ENCODE measurements at regions not wholly inside any gene's neighbourhood (a gene's known extent, or its start where the extent isn't known, plus 50 kb on each side); places are given as distances from the start of the nearest gene placed in this dataset.
"Not testable (repeated sequence)": the region's sequence is repeated elsewhere in the genome, so short reads cannot be mapped to it uniquely, and the experiment has no call there.

DNA sequence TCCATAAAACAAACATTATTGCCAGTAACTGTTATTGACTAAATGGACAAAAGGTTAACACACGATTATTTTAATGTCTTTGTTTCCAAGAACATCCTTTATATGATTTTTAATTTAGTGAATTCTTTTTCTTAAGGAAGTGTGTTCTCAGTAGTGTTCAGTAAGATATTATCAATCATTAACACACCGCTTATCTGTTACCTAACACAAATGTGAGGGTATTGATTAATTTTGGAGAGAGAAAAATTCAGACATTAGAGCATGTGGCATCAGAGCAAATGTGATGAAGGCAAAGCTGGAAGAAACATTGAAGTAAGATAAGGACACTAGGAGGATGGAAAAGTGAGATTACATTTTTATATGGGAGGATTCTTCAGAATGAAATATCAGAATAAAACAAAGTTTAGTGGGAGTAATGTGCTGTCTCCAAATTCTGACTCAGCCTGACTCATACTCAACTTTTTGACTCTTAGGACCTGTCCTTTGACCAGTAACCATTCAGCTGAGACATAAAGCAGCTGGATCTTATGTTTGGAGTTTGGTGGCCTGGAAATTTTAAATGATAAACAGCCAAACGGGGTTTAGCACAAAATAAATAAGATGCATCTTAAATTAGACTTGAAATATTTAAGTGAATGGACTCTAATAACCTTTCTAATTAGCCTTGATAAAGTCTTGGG lies 348.6 kb downstream of the CD109 start:
- peak; percentile 36 for DNase-seq (ENCODE audit: low read depth)

DNA sequence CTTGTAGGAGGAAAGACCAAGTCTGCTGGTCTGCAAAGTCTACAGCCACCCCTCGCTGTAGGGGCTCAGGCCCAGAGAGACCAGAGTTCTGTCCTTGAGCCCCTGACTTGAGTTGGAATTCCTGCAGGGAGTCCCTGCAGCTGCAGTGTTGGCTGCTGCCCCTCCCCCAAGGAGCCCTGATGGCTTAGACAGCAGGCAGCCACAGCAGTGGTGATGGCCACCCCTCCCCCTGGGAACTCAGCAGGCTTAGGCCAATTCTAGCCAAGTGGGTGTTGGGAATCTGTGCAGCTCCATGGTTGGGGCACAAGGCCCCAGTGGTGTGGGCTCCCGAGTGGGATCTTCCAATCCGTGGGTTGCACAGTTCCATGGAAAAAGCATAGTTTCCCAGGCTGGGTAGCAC lies 345.4 kb downstream of the CD109 start:
- DNase-seq (ENCODE audit: low read depth), result no peak

GRCh38 chr6:74018825-74019224 lies 322.8 kb downstream of the CD109 start:
- DNase-seq (ENCODE audit: low read depth), result peak; percentile 11

DNA sequence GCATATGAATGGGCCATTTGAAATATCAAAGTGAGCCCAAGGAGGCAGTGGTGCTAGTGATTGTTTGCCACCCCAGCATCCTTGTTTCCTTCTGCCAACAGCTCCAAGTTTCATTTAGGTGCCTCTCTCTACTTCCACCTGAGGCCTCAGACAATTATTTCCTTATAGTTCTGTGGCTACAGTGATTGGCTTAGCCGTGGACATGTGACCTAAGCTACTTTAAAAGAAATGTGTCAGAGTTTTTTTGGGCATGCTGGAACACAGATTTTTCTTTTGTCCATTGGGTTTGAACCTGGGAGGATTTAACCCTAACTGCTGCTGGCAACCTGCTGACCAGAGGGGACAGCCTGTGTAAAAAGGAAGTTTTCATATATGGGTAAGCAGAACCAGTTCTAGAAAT lies 319.4 kb downstream of the CD109 start:
- DNase-seq (ENCODE audit: low read depth), result no peak

- peak; percentile 46 for DNase-seq (ENCODE audit: low read depth)
Measured at GRCh38 chr6:74000666-74001490, 304.9 kb downstream of the CD109 start.

DNA sequence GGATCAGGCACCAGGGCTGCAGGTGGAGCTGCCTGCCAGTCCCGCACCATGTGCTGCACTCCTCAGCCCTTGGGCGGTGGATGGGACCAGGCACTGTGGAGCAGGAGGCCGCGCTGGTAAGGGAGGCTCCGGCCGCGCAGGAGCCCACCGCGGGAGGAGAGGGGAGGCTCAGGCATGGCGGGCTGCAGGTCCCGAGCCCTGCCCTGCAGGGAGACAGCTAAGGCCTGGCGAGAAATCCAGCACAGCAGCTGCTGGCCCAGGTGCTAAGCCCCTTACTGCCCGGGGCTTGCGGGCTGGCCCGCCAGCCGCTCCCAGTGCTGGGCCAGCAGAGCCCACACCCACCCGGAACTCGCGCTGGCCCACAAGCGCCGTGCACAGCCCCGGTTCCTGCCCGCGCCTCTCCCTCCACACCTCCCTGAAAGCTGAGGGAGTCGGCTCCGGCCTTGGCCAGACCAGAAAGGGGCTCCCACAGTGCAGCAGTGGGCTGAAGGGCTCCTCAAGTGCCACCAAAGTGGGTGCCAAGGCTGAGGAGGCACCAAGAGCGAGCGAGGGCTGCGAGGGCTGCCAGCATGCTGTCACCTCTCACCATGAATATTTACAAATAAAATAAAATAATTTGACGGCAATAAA lies 294.7 kb downstream of the CD109 start:
- not testable (repeated sequence) for DNase-seq (ENCODE audit: low read depth)

- DNase-seq (ENCODE audit: low read depth), result no peak
Measured at GRCh38 chr6:73989428-73989827, 293.4 kb downstream of the CD109 start.

DNA sequence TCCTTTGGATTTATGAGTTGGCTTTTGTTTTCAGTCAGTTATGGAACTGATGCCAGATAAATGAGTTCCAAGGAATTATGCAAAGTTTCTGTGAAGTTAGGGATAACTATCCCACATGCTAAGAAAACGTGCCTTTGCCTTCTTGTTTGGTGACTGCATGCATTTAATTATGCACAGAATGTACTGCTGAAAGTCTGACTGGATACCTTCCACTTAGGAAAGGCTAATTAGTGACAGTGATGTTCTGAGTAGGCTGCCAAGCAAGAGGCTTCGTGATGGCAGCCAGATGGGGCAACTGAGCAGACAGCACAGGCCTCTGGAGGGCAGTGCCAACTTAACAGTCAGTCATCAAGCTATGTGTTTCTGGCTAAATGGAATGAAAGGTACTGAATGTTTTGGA lies 289.9 kb downstream of the CD109 start:
- DNase-seq (ENCODE audit: low read depth), result peak; percentile 92

DNA sequence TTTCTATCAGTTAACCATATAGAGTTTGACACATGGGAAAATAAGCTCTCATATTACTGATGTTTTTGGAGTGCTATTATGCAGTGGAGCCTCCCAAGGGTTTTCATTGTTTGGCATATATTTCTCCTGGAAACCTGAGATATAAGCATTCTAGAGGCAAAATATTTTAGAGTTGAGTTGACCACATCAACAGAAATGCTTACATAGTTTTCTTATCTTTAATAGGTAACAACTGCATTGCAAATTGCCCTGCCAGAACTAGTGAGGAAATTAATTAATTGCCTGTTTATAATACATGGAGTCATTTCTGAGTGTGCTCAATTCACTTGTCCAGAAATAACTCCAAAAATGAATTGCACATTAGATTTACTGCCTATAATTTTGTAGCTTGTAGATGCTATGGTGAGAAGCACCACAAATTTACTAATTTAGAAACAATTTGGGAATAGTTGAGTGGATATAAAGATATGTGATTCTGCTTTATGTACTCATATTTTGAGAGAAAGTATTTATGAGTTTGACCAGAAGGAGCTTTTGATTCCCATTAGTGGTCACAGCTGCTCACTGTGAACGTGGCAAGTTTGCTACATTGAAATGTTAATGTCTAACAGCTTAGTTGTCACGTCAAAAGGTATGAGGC lies 288.7 kb downstream of the CD109 start:
- peak; percentile 56 for DNase-seq (ENCODE audit: low read depth)

DNA sequence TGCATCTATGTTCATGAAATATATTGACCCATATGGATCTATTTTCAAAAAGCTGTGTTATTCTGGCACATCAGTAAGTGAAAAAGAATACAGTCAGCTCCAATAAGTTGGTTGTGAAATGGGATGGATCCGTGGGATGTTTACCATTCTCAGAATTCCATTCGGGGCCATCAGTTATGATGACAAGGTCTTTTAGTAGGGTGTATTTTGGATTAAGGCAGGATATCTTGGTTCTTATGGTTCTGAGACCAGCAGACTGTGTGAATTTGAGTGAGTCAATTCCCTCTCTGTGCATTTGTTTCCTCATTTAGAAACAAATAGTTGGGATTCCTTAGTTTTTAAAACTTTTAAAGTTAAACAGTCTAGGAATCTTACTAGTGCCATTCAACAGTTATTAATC lies 287.4 kb downstream of the CD109 start:
- peak; percentile 91 for DNase-seq (ENCODE audit: low read depth)

DNA sequence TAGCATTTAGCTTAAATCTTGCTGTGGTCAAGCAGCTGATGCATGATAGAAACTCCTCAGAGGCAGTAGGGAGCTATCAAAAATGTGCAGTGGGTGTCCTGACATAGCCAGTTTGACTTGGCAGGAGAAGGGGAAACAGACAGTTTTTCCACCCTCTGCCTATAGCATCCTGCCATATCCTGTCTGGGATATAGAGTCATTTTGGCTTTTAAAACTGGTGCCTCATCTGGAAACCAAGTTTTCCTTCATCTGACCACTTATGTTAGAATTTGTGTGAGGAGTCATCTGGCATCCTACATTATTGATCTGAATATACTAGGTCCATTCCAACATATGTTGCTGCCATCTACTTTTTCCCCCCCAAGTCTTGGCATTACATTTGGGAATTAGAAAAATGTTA lies 284.1 kb downstream of the CD109 start:
- peak; percentile 13 for DNase-seq (ENCODE audit: low read depth)

DNA sequence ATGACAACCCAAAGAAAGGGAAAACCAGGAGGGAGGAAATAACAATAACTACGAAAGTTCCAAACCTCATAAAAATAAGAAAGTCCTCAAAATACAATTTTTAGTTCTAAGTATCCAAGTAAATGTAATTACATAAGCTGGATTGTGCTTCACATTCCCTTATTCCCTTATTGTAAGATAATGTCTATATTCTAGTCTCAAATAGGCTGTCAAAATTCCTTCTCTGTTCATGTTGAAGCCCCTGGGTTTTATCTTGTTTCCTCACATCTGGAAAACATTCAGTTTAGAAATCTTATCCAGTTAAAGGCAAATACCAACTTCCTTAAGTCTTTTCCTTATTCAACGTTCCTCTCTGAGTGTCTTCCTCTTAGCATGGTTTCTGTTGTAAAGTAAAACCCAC lies 282.3 kb downstream of the CD109 start:
- DNase-seq (ENCODE audit: low read depth), result no peak

DNA sequence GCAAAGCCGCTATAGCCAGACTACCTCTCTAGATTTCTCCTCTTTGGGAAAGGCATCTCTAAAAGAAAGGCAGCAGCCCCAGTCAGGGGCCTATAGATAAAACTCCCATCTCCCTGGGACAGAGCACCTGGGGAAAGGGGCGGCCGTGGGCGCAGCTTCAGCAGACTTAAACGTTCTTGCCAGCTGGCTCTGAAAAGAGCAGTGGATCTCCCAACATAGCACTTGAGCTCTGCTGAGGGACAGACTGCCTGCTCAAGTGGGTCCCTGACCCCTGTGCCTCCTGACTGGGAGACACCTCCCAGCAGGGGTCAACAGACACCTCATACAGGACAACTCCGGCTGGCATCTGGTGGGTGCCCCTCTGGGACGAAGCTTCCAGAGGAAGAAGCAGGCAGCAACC lies 276.5 kb downstream of the CD109 start:
- not testable (repeated sequence) for DNase-seq (ENCODE audit: low read depth)

DNA sequence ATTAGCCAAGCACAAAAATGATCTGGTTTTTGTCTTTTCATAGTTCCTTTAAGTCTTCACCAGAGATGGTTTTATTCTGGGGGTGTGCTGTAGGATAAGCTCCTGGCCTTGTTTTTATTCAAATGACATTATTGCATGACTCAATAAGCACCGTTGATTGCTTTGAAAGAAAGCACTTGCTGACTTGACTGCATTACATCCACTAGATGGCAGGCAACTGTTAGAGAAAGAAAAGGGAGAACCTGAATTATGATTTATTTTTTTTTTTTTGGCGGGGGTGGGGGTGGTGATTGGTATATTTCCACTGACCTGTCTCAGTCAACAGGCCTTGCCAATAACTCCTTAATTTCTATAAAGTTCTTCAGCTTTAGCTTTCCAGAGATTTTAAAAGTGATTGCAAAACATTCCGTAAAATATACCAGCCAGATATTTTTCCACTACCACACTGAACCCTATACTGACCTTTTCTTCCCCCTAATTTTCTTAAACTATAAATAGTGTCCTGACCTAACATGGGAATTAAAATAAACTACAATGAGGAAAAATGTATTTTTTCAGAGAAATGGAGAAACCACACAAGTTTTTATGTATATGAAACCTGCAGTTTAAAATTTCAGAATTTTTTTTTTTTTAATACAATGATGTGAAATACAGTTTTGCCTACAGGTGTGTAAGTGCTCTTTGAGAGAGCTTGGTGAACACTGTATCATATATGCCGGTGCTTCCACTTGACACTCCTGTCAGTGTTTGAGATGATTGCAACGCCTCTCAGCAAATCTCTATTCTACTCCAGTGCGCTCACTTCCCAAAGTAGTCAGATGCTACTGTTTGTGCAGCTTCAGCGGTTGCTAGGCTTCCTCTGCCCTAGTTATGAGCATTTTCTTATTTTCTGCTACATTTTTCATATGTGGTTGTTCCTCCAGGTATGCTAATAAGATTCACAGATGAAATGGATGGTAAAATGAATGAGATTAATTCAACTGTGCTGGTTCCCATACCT lies 274.3 kb downstream of the CD109 start:
- peak; percentile 76 for DNase-seq (ENCODE audit: low read depth)

DNA sequence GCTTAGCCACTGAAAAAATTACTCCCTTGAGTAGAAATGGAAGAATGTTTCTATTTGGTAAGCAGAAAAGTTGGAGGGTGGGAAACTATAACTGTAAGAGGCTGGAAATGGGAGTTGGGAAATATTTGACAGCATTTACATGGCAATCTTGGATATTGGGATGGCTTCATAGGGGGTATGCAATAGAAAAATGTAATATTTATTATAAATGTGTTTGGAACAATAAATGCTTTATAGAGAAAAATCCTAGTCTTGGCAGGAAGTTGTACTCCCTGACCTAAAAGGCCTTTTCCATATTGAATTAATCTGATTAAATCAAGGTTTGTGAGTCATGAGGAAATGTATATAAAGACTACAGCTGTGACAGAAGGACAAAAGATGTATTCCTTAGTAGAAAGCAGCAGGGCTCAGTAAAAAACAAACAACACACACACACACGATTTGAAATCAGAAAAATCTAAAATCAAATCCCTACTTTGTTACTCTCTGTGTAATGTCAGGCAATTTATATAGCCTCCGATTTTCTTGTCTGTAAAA lies 272.3 kb downstream of the CD109 start:
- peak; percentile 10 for DNase-seq (ENCODE audit: low read depth)

DNA sequence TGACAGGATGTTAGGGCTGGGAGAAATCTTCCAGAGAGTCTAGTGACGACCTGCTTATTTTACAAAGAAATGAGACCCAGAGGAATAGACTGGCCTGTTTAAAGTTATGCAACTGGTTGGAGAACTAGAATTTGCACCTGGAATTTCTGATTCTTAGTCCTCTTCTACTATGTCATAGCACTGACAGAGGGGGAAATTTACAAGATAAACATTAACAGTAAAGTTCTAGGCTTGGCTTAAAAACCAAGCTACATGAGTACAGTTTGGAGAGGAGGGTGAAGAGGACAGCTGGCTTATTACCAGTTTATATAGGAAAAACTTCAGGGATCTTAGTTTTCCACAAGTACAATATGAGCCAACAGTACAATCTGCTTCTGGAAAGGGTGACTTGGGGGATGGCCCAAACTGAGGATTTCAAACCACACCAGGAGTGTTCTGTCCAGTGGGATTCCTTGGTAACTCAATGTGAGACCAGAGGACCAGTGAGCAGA lies 269.6 kb downstream of the CD109 start:
- no peak for DNase-seq (ENCODE audit: low read depth)

DNA sequence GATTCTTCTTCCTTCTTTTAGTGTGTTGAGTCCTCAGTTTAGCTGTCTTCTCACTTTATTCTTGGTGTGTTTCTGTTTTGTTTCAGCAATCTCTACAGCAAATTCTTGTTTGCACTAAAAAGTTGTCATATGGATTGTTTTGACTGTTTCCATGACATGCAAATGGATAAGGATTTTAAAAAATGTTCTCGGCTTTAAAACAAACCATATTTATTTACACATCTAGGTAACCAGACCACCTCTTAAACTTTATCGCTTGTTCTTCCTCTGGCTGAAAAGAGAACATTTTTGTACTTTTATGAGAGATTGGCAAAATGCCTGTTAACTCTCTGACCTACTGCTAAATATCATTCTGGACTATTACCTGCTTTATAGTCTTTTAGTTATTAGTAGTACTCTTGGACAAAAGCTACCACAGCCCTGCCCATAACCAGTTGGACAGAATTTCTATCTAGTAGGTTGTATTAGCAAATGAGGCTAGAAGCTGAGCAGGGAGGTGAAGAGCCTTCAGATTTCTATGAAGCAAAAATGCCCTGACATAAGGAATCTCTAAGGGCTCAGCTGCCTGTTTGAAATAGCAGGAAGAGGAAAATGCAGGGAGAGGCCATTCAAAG lies 268.3 kb downstream of the CD109 start:
- no peak for DNase-seq (ENCODE audit: low read depth)

DNA sequence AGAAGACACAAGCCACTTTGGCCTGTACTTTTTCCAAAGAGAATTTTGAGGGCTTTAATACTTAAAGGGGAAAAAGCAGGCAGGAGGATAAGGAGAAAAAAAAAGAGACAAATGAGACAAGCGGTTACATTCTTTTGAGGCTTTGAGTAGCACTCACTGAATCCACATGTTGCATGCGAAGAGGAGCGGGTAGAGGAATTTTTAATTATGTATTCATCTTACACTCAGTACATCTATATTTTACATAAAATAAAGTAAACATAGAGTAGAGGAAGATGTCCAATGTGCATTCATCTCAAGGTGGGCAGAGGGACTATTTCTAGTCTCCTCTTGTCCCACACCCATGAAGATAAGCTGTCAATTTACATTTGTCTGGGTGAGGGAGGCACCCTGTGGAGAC lies 266.9 kb downstream of the CD109 start:
- no peak for DNase-seq (ENCODE audit: low read depth)

GRCh38 chr6:73956305-73956704 lies 260.3 kb downstream of the CD109 start:
- DNase-seq (ENCODE audit: low read depth), result no peak

GRCh38 chr6:73955800-73956199 lies 259.8 kb downstream of the CD109 start:
- DNase-seq (ENCODE audit: low read depth), result no peak

Measured in EH (cell line).